GM18498 (cell line): ENCODE measurements at regions not wholly inside any gene's neighbourhood (a gene's known extent, or its start where the extent isn't known, plus 50 kb on each side); places are given as distances from the start of the nearest gene placed in this dataset.
A peak's percentile ranks its signal among the peaks of the same experiment; 100 is the strongest.

ENCODE experiments used
- ATAC-seq: cut with Tn5 transposase; IDR thresholded peaks from one replicate; pipeline ENCODE4 v1.9.1; 2021; ENCODE audit warnings: mild to moderate bottlenecking, moderate library complexity; ENCODE audit not compliant: unreplicated experiment

DNA sequence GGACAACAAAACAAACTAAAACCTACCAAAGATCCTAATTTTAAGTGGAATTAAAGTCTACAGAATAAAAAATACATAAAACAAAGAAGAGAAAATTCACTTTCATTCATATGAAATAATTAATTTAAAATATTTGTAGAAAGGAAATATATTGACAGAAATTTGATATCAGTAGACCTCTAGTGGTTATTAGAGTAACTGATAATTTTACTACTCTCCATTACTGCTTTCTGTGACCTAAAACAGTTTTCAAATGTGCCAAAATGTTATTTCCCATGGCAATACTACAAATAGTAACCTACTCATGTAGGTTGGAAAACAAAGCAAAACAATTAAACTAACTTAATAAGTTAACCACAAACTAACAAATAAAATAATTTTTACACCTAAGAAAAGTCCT, 147.1 kb downstream of the NOL4 start:
- ATAC-seq = no peak

- no peak for ATAC-seq
These were observed 148.5 kb downstream of the NOL4 start for GRCh38 chr18:34075963-34076860.

DNA sequence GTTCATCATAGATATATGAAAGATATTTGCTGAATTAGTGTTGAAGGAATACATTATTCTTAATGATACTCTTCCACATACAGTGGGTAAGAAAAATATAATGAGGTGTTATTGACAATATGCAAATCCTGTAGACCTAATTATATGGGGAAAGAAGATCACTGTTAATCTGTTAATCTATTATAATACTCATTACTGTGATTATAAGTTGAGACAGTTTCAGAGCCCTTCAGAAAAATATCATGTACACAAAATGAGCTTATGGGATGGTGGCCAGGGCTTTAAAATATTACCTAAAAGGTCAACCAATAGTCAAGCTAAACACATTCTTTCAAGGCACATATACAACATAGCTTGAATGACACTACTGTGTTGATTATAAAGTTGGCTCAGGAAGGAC, 163.5 kb downstream of the NOL4 start:
- no peak for ATAC-seq

- no peak for ATAC-seq
These were observed 169.5 kb downstream of the NOL4 start for GRCh38 chr18:34055227-34055626.

GRCh38 chr18:34050661-34051060, 174.1 kb downstream of the NOL4 start:
- no peak for ATAC-seq

GRCh38 chr18:34049511-34049910, 175.2 kb downstream of the NOL4 start:
- ATAC-seq = no peak

- no peak for ATAC-seq
These were observed 176.3 kb downstream of the NOL4 start for GRCh38 chr18:34048423-34048822.

- no peak for ATAC-seq
These were observed 182.1 kb downstream of the NOL4 start for GRCh38 chr18:34042423-34043146.

GRCh38 chr18:34039611-34040010, 185.1 kb downstream of the NOL4 start:
- ATAC-seq = no peak

- ATAC-seq = peak; percentile 64
These were observed 185.5 kb downstream of the NOL4 start for GRCh38 chr18:34039201-34039600.

- no peak for ATAC-seq
These were observed 186.6 kb downstream of the NOL4 start for GRCh38 chr18:34038086-34038485.

DNA sequence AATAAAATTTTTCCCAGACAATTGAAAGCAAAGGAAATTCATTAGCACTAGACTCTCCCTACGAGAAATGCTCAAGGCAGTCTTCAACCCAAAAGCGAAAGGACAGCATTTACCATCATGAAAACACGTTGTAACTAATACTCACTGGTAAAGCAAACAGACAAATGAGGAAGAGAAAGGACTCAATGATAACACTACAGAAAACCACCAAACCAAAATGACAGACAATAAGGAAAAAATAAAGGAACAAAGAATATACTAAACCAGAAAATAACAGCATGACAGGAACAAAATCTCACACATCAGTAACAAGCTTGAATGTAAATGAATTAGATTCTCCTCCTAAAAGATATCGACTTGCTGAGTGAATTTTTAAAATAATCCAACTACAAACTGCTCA, 190.7 kb downstream of the NOL4 start:
- ATAC-seq = no peak

DNA sequence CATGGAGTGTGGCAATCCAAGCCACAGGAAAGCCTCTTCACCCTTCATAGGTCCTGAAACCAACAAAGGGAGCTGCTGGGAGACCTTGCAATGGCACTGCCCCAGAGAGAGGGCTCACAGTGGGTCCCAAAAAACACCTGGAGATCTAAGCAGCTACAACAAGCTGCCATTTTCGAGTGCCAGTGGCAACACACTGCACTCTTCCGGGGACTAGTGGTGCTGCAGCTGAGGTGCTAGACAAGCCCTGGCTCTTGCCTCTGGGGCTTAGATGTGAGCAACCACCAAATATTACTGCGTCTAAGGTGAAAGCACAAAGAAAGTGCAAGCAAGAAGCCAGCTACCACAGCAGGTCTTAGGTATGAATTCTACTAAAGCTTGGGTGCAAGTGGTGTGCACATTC, 192.9 kb downstream of the NOL4 start:
- no peak for ATAC-seq

DNA sequence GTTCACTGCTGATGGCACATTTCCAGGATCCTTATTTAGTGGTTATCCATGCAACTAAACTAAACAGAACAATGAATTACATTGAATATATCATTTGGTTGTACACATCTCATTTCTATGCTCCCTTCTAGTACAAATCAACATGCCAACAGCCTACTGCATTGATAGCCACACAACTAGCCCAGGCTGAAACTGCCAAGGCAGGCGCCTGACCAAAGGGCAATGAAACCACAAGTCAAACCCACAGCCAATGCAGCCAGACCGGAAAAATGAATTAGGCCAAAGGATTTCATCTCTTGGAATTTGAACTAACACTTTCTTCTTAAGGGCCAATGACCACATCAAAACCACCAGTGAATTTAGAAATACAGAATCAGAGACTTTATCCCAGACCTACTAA, 196.4 kb downstream of the NOL4 start:
- ATAC-seq = no peak

- no peak for ATAC-seq
These were observed 199.4 kb downstream of the NOL4 start for GRCh38 chr18:34025191-34025801.

GRCh38 chr18:34023471-34023870, 201.2 kb downstream of the NOL4 start:
- no peak for ATAC-seq

GRCh38 chr18:34018336-34018735, 206.4 kb downstream of the NOL4 start:
- ATAC-seq = no peak

GRCh38 chr18:34003687-34004086, 221.0 kb downstream of the NOL4 start:
- no peak for ATAC-seq

- ATAC-seq = no peak
These were observed 222.6 kb downstream of the NOL4 start for GRCh38 chr18:34002130-34002529.

- no peak for ATAC-seq
These were observed 223.3 kb downstream of the NOL4 start for GRCh38 chr18:34001376-34001775.

- no peak for ATAC-seq
These were observed 237.5 kb downstream of the NOL4 start for GRCh38 chr18:33987206-33987605.

GRCh38 chr18:33983126-33983525, 241.6 kb downstream of the NOL4 start:
- no peak for ATAC-seq
